Head of caudate nucleus (tissue), 42 donors: ENCODE measurements at regions not wholly inside any gene's neighbourhood (a gene's known extent, or its start where the extent isn't known, plus 50 kb on each side); places are given as distances from the start of the nearest gene placed in this dataset.
A peak's percentile ranks its signal among the peaks of the same experiment; 100 is the strongest.

Experiments
- DNase-seq, 42 donors: peaks; one replicate each; pipeline versions ENCODE4 v3.0.0 to v3.0.0-alpha.2; 2020 to 2021; ENCODE audit warnings: mixed read lengths in 7 of 42
- intact Hi-C: fragments of 100-400 bp; cut with DNase I; formaldehyde crosslinking; loops from one replicate; pipeline ENCODE4 v1.15.0; 2022

DNA sequence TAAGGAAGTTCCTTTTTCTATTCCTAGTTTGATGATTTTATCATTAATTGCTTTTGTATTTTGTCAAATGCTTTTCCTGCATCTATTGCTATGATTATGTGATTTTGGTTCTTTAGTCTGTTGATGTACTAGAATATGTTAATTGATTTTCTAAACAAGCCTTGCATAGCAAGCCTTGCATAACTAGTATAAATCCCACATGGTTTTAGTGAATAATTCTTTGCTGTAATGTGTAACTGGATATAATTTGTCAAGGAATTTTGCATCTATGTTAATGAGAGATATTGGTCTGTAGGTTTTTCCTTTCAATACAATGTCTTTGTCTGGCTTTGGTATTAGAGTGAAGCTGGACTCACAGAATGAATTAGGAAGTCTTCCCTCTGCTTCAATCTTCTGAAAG lies 460.2 kb downstream of the LTN1 start:
- DNase-seq = no peak
- intact Hi-C loops = no loop called here

DNA sequence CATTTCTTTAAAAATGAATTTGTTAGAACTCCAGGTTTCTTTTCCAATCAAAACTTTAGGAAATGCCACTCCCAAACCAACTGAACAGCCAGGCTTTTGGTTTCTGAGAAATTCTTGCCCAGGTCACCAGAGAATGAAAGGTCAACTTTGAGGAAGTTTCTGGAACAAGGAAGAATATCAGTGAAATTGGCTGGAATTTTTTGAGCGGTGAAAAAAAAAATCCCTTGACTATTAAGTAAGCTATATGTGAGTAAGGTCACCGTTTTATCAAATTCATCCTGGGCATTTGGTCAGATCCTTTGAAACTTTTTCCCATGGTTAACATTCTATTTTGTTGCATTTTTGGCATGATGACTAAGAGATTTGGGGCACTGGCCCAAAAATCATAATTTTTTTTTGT lies 469.3 kb downstream of the LTN1 start:
- no peak for DNase-seq
- intact Hi-C loops = loop anchor here (10.0 kb wide), 1 partner anchor 221 kb away; no protein-coding TSS in a partner anchor

- intact Hi-C loops = loop anchor here (10.0 kb wide), 1 partner anchor 223 kb away; no protein-coding TSS in a partner anchor
- peak in 3 of 42 donors; percentile 5 to 18 (median 15) for DNase-seq
Observed at GRCh38 chr21:28522014-28522799, 470.5 kb downstream of the LTN1 start.

DNA sequence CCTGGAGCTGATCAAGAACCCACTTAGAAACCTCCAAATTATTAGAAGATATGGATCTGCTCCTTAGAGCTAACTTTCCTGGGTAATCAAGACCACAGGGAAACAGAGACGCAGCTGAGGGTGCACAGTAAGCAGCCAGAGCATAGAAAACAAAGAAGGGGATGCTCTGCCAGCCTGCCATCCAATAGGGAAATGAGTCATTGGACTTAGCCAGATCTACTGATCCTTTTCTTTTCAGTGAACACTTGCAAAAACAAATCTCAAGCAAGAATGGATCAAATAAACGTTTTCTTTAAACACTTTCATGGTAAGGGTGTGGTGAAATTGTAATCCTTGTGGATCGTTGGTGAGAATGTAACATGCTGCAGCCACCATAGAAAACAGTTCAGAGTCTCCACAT lies 474.0 kb downstream of the LTN1 start:
- intact Hi-C loops = loop anchor here (10.0 kb wide), 1 partner anchor 426 kb away; no protein-coding TSS in a partner anchor
- DNase-seq = no peak

DNA sequence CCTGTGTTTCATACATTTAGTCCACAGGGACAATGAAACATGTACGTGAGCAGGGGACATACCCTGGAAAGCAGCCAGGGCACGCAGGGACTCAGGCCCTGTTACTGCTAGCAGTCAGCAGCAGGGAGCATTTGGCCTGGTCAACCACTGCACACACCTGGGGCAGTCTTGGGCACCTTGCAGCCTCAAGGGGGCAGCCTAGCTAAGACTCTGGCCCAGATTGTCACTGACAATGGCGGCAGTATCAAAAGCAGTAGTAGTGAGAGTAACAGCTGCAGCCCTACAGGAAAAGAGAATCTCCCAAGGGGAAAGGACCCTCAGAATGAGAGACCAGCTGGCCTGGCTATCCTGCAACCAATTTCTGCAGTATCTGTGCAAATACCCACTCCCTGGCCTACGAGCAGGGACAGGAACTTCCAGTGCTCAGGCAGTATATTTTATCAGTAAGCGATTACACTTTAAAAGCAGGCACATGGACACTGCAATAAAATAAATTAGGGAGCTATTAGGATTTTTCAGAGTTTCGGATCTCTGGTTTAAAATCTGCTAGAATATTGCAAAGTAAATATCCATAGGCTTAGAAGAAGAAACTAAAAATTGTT lies 475.6 kb downstream of the LTN1 start:
- intact Hi-C loops = loop anchor here (10.0 kb wide), 1 partner anchor 428 kb away; no protein-coding TSS in a partner anchor
- peak; percentile 25 to 79 (median 52) for DNase-seq

GRCh38 chr21:28516021-28516420 lies 476.7 kb downstream of the LTN1 start:
- no peak for DNase-seq
- intact Hi-C loops = loop anchor here (10.0 kb wide), 1 partner anchor 429 kb away; no protein-coding TSS in a partner anchor

- intact Hi-C loops = loop anchor here (10.0 kb wide), 1 partner anchor 431 kb away; no protein-coding TSS in a partner anchor
- no peak for DNase-seq
Observed at GRCh38 chr21:28513428-28513827, 479.2 kb downstream of the LTN1 start.

DNA sequence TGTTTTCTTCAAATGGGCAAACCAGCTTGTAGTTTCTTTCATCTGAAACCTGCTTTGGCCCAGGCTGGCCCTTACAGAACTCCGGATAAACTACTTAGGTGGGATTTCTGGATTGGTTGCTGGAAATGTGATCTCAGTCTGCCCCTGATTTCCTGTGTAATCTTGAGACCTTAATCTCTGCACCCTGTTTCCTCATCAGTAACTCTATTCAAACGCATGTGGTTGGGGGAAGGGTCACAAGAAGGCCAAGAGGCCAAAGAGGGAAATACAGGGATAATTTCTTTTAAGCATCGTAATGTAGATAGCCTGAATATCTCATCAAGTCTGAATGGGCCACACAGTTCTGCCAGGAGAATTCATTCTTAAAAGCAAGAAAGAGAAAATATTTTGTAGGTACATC lies 483.6 kb downstream of the LTN1 start:
- DNase-seq = no peak
- intact Hi-C loops = no loop called here

DNA sequence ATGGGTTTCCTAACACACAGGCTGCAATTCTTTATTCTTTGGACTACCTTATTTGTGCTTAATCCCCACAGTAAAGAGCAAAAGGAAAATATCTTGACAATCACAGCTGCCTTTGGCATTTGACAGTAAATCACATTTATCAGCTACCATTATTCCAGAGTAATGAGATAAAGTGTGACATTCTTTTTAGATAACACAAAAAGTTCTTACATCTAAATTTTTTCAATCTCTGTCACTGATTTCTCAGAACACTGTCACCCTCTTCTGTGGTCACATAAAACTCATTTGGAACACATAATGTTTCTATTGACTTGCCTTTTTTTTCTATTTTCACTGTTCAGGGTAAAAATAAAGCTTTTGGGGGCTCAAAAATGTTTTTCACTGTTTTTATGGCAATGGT lies 484.6 kb downstream of the LTN1 start:
- intact Hi-C loops = no loop called here
- DNase-seq = no peak

- intact Hi-C loops = no loop called here
- no peak for DNase-seq
Observed at GRCh38 chr21:28496517-28496916, 496.2 kb downstream of the LTN1 start.

DNA sequence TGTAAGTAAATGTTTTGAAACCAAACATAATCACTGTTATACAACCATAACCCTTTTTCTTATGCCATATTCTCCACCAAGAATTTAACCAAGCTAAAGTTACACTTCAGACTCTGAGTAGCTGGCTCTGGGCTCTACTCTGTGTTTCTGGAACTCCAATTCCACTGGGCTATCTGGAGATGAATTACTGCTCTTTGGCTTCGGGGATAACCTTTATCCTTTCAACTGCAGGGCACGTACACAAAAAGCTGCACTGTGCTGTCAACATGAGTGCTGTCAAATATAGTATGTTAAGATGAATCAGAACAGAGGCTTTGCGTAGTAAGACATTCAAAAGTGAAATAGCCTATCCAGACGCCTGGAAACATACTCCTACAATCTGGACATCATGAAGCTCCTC lies 500.6 kb downstream of the LTN1 start:
- intact Hi-C loops = no loop called here
- DNase-seq = no peak

GRCh38 chr21:28489821-28490350 lies 502.8 kb downstream of the LTN1 start:
- no peak for DNase-seq
- intact Hi-C loops = no loop called here

- intact Hi-C loops = no loop called here
- peak; percentile 4 to 84 (median 46) for DNase-seq
Observed at GRCh38 chr21:28489162-28489561, 503.5 kb downstream of the LTN1 start.

GRCh38 chr21:28487455-28488070 lies 505.1 kb downstream of the LTN1 start:
- intact Hi-C loops = no loop called here
- DNase-seq = no peak

- intact Hi-C loops = no loop called here
- no peak for DNase-seq
Observed at GRCh38 chr21:28485301-28486022, 507.2 kb downstream of the LTN1 start.

- no peak for DNase-seq
- intact Hi-C loops = no loop called here
Observed at GRCh38 chr21:28483301-28484035, 509.2 kb downstream of the LTN1 start.

- intact Hi-C loops = no loop called here
- no peak for DNase-seq
Observed at GRCh38 chr21:28482657-28483056, 510.0 kb downstream of the LTN1 start.

DNA sequence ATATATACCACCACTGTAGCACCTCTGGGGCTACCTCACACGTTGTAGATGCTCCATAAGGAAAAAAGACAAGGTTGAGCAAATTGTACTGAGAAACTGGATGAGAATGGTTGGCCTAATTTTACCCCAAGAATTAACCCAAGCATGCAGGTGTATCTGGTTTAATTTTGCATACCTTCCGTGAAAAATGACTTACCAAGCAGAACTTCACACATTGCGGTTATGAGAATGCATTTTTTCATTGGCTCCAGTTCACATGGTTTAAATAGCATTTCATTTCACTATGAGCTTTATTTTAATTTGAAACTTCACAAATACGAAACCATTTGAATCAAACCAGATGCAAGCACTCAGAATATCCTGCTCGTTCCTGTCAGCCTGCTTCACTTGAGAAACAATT lies 512.2 kb downstream of the LTN1 start:
- no peak for DNase-seq
- intact Hi-C loops = no loop called here
